Natural killer cell (primary cell): ENCODE measurements at regions not wholly inside any gene's neighbourhood (a gene's known extent, or its start where the extent isn't known, plus 50 kb on each side); places are given as distances from the start of the nearest gene placed in this dataset.

Experiments used
- ATAC-seq, 3 donors: fragments of 150-1000 bp in 2 of 3; fragments of 200-7000 bp in 1 of 3; cut with Tn5 transposase; 1 replicate in 1 of 3; 2 replicates in 2 of 3; pipeline ENCODE4 v1.10.0; 2021; ENCODE audit warnings: mild to moderate bottlenecking in 2 of 3, moderate library complexity in 2 of 3
- DNase-seq, 2 donors: peaks; one replicate each; pipeline versions ENCODE4 v3.0.0 to v3.0.0-alpha.2; 2013 to 2021; ENCODE audit warnings: mixed read lengths in 1 of 2
- H3K27ac ChIP-seq: one replicate; pipeline ENCODE4 v1.5.1; 2013; ENCODE audit warnings: mild to moderate bottlenecking, low read length
- H3K27me3 ChIP-seq: one replicate; pipeline ENCODE4 v1.6.1; 2013; ENCODE audit warnings: low read length; ENCODE audit not compliant: control insufficient read depth, insufficient read depth
- H3K36me3 ChIP-seq: one replicate; pipeline ENCODE4 v1.6.1; 2013; ENCODE audit warnings: low read length; ENCODE audit not compliant: control insufficient read depth, insufficient read depth
- H3K4me1 ChIP-seq: one replicate; pipeline ENCODE4 v1.6.1; 2013; ENCODE audit warnings: low read length; ENCODE audit not compliant: control insufficient read depth, insufficient read depth
- H3K4me3 ChIP-seq: one replicate; pipeline ENCODE4 v1.5.1; 2013; ENCODE audit warnings: low read length
- H3K9me3 ChIP-seq: one replicate; pipeline ENCODE4 v1.6.1; 2013; ENCODE audit warnings: low read length; ENCODE audit not compliant: control insufficient read depth, insufficient read depth
- H3K27ac Mint-ChIP-seq, 2 donors: one replicate each; pipeline ENCODE4 v1.8.0; 2022; ENCODE audit warnings: mild to moderate bottlenecking in 2 of 2, mixed read lengths in 2 of 2, moderate library complexity in 1 of 2
- H3K27me3 Mint-ChIP-seq, 2 donors: one replicate each; pipeline ENCODE4 v1.8.0; 2022; ENCODE audit warnings: low read depth in 2 of 2, mixed read lengths in 2 of 2
- H3K36me3 Mint-ChIP-seq: one replicate; pipeline ENCODE4 v1.8.0; 2022; ENCODE audit warnings: mixed read lengths
- H3K4me1 Mint-ChIP-seq, 2 donors: one replicate each; pipeline ENCODE4 v1.8.0; 2022; ENCODE audit warnings: mixed read lengths in 2 of 2
- H3K4me3 Mint-ChIP-seq: one replicate; pipeline ENCODE4 v1.8.0; 2022; ENCODE audit warnings: mild to moderate bottlenecking, moderate library complexity, mixed read lengths
- H3K9me3 Mint-ChIP-seq, 2 donors: one replicate each; pipeline ENCODE4 v1.8.0; 2022; ENCODE audit warnings: mixed read lengths in 2 of 2
- WGBS: methylation state at CpG from one replicate; pipeline ENCODE4 v1.1.7; 2013; ENCODE audit warnings: missing lambda C conversion rate; ENCODE audit not compliant: insufficient coverage; 5-methylcytosine and 5-hydroxymethylcytosine counted together
- intact Hi-C: fragments of 100-400 bp; cut with micrococcal nuclease; formaldehyde crosslinking; loops from one replicate; pipeline ENCODE4 v1.14.2; 2022
- TF ChIP-seq, protein P1 (sequence below): fragments of 200-600 bp; IDR thresholded peaks from one replicate; pipeline ENCODE4 v1.8.0; 2022; ENCODE audit warnings: antibody characterized with exemption

DNA sequence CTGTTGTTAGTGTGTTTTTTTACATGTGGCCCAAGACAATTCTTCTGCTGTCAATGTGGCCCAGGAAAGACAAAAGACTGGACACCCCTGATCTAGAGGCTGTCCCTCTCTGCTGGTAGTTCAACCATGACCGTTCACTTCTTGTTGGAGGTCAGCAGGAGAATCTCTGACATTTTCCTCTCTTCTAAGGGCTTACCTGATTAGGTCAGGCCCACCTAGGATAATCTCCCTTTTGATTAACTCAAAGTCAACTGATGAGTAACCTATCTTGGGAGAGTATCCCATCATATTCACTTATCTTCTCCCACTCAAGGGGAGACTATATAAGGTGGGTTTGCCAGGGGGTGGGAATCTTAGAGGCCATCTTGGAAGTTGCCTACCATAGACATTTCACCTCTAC is 135.2 kb downstream of the BUB3 start:
- no peak overlapping the region for H3K27ac Mint-ChIP-seq
- DNase-seq, result no peak
- TF ChIP-seq, protein P1, sequence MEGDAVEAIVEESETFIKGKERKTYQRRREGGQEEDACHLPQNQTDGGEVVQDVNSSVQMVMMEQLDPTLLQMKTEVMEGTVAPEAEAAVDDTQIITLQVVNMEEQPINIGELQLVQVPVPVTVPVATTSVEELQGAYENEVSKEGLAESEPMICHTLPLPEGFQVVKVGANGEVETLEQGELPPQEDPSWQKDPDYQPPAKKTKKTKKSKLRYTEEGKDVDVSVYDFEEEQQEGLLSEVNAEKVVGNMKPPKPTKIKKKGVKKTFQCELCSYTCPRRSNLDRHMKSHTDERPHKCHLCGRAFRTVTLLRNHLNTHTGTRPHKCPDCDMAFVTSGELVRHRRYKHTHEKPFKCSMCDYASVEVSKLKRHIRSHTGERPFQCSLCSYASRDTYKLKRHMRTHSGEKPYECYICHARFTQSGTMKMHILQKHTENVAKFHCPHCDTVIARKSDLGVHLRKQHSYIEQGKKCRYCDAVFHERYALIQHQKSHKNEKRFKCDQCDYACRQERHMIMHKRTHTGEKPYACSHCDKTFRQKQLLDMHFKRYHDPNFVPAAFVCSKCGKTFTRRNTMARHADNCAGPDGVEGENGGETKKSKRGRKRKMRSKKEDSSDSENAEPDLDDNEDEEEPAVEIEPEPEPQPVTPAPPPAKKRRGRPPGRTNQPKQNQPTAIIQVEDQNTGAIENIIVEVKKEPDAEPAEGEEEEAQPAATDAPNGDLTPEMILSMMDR, result no peak
- 85% methylated on average over 1 of the region's 1 CpG for WGBS
- H3K27me3 ChIP-seq, result no peaks in the 10 kb centered on the region
- H3K36me3 ChIP-seq, result no peaks in the 10 kb centered on the region
- no peak overlapping the region for H3K4me3 ChIP-seq
- intact Hi-C loops, result no loop called here
- H3K4me1 ChIP-seq, result no peaks in the 10 kb centered on the region
- peaks cover 9% of the 10 kb centered on the region for H3K36me3 Mint-ChIP-seq
- H3K27me3 Mint-ChIP-seq, result no peaks in the 10 kb centered on the region
- H3K9me3 Mint-ChIP-seq, result no peaks in the 10 kb centered on the region
- no peak overlapping the region for H3K27ac ChIP-seq
- no peak overlapping the region for H3K4me3 Mint-ChIP-seq
- no peak for ATAC-seq
- no peaks in the 10 kb centered on the region for H3K9me3 ChIP-seq
- H3K4me1 Mint-ChIP-seq, result no peaks in the 10 kb centered on the region

- intact Hi-C loops, result no loop called here
- TF ChIP-seq, protein P1, result no peak
Measured at GRCh38 chr10:123294109-123294508, 139.9 kb downstream of the BUB3 start.

GRCh38 chr10:123294886-123295285 is 140.7 kb downstream of the BUB3 start:
- no peaks in the 10 kb centered on the region for H3K27me3 ChIP-seq
- no peaks in the 10 kb centered on the region for H3K9me3 ChIP-seq
- no peak overlapping the region for H3K4me3 ChIP-seq
- H3K4me1 Mint-ChIP-seq, result no peaks in the 10 kb centered on the region
- intact Hi-C loops, result no loop called here
- H3K4me1 ChIP-seq, result no peaks in the 10 kb centered on the region
- H3K36me3 ChIP-seq, result no peaks in the 10 kb centered on the region
- no peak overlapping the region for H3K4me3 Mint-ChIP-seq
- ATAC-seq (no peak), DNase-seq (no peak)
- peaks cover 8% of the 10 kb centered on the region for H3K36me3 Mint-ChIP-seq
- no peak overlapping the region for H3K27ac Mint-ChIP-seq
- TF ChIP-seq, protein P1, result no peak
- no peaks in the 10 kb centered on the region for H3K9me3 Mint-ChIP-seq
- WGBS, result 95% methylated on average over 3 of the region's 4 CpGs
- peaks cover 0 to 3% of the 10 kb centered on the region in 2 donors for H3K27me3 Mint-ChIP-seq
- H3K27ac ChIP-seq, result no peak overlapping the region

More at GRCh38 chr10:123294109-123294508, 139.9 kb downstream of the BUB3 start:
- H3K27ac ChIP-seq, result no peak overlapping the region
- ATAC-seq (no peak), DNase-seq (no peak)
- H3K27ac Mint-ChIP-seq, result no peak overlapping the region
- no peaks in the 10 kb centered on the region for H3K27me3 Mint-ChIP-seq
- no peaks in the 10 kb centered on the region for H3K9me3 ChIP-seq
- no peak overlapping the region for H3K4me3 Mint-ChIP-seq
- no peaks in the 10 kb centered on the region for H3K4me1 Mint-ChIP-seq
- no peaks in the 10 kb centered on the region for H3K27me3 ChIP-seq
- peaks cover 9% of the 10 kb centered on the region for H3K36me3 Mint-ChIP-seq
- no peaks in the 10 kb centered on the region for H3K9me3 Mint-ChIP-seq
- H3K4me1 ChIP-seq, result no peaks in the 10 kb centered on the region
- H3K4me3 ChIP-seq, result no peak overlapping the region
- H3K36me3 ChIP-seq, result no peaks in the 10 kb centered on the region
- WGBS, result 88% methylated on average over 5 of the region's 5 CpGs

DNA sequence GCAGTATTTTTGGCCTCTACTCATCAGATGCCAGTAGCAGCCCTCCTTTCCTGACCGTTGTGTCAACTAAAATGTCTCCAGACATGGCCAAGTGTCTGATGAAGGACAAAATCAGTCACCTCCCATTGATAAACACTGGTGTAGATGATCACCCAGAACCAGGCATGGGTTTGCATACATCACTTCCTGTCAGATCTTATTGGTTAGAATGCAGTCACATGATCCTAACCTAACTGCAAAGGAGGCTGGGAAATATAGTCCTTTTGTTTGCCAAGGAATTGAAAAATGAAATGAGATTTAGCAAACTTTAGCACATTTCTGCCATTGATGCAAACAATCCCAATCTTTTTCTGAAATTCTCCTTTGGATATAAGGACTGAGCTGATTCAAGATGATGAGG is 141.4 kb downstream of the BUB3 start:
- Histone ChIP-seq H3K36me3 (no peaks in the 10 kb centered on the region), H3K27me3 (no peaks in the 10 kb centered on the region), H3K27ac (no peak overlapping the region), H3K4me1 (no peaks in the 10 kb centered on the region), H3K9me3 (no peaks in the 10 kb centered on the region), H3K4me3 (no peak overlapping the region)
- Mint-ChIP-seq H3K4me3 (no peak overlapping the region), H3K27ac (no peak overlapping the region), H3K9me3 (no peaks in the 10 kb centered on the region), H3K36me3 (peaks cover under 1% of the 10 kb centered on the region), H3K4me1 (no peaks in the 10 kb centered on the region), H3K27me3 (peaks cover 0 to 3% of the 10 kb centered on the region in 2 donors)
- intact Hi-C loops, result no loop called here
- DNase-seq (no peak), ATAC-seq (no peak)
- TF ChIP-seq, protein P1, result no peak
- WGBS, result 100% methylated on average over 1 of the region's 1 CpG
